ENCODE measurements at regions not wholly inside any gene's neighbourhood (a gene's known extent, or its start where the extent isn't known, plus 50 kb on each side); places are given as distances from the start of the nearest gene placed in this dataset.

GRCh38 chr9:7387840-7388239, 411.7 kb downstream of the DMAC1 start:
- DNase-seq, result no peak

- no peak for DNase-seq
Observed at GRCh38 chr9:7382304-7382703, 417.3 kb downstream of the DMAC1 start.

- no peak for DNase-seq
Observed at GRCh38 chr9:7377489-7377888, 422.1 kb downstream of the DMAC1 start.

- no peak for DNase-seq
Observed at GRCh38 chr9:7376833-7377232, 422.7 kb downstream of the DMAC1 start.

GRCh38 chr9:7376213-7376612, 423.4 kb downstream of the DMAC1 start:
- no peak for DNase-seq

- DNase-seq, result no peak
Observed at GRCh38 chr9:7375013-7375511, 424.5 kb downstream of the DMAC1 start.

- no peak for DNase-seq
Observed at GRCh38 chr9:7370988-7371387, 428.6 kb downstream of the DMAC1 start.

GRCh38 chr9:7370381-7370780, 429.2 kb downstream of the DMAC1 start:
- no peak for DNase-seq

GRCh38 chr9:7369384-7369821, 430.2 kb downstream of the DMAC1 start:
- DNase-seq, result no peak

GRCh38 chr9:7368410-7369292, 430.9 kb downstream of the DMAC1 start:
- no peak for DNase-seq

- DNase-seq, result no peak
Observed at GRCh38 chr9:7367726-7368125, 431.9 kb downstream of the DMAC1 start.

GRCh38 chr9:7366121-7366520, 433.5 kb downstream of the DMAC1 start:
- no peak for DNase-seq

- no peak for DNase-seq
Observed at GRCh38 chr9:7363777-7364477, 435.7 kb downstream of the DMAC1 start.

- no peak for DNase-seq
Observed at GRCh38 chr9:7360513-7360912, 439.1 kb downstream of the DMAC1 start.

GRCh38 chr9:7358876-7359275, 440.7 kb downstream of the DMAC1 start:
- no peak for DNase-seq

GRCh38 chr9:7354704-7355103, 444.9 kb downstream of the DMAC1 start:
- DNase-seq, result no peak

- no peak for DNase-seq
Observed at GRCh38 chr9:7348692-7349091, 450.9 kb downstream of the DMAC1 start.

GRCh38 chr9:7347556-7347955, 452.0 kb downstream of the DMAC1 start:
- DNase-seq, result no peak

- DNase-seq, result no peak
Observed at GRCh38 chr9:7346144-7346543, 453.4 kb downstream of the DMAC1 start.

GRCh38 chr9:7342736-7343135, 456.8 kb downstream of the DMAC1 start:
- no peak for DNase-seq

GRCh38 chr9:7342229-7342628, 457.3 kb downstream of the DMAC1 start:
- DNase-seq, result no peak

GRCh38 chr9:7341571-7341970, 458.0 kb downstream of the DMAC1 start:
- no peak for DNase-seq

GRCh38 chr9:7340451-7340850, 459.1 kb downstream of the DMAC1 start:
- no peak for DNase-seq
